ENCODE measurements at regions not wholly inside any gene's neighbourhood (a gene's known extent, or its start where the extent isn't known, plus 50 kb on each side); places are given as distances from the start of the nearest gene placed in this dataset.

DNA sequence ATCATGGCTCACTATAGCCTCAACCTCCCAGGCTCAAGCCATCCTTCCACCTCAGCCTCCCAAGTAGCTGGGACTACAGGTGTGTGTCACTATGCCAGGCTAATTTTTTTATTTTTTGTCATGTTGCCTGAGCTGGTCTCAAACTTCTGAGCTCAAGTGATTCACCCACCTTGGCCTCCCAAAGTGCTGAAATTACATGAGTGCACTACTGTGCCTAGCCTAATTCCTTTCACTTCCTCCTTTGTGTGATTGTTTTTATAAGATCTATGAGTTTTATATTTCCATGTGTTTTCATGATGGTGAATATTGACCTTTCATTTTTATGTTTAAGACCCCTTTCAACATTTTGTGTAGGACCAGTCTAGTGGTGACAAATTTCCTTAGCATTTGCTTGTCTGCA is 55.2 kb upstream of the IL12B start:
- no peak for DNase-seq (ENCODE audit: low read depth in 4 of 4, low spot score in 3 of 4)

DNA sequence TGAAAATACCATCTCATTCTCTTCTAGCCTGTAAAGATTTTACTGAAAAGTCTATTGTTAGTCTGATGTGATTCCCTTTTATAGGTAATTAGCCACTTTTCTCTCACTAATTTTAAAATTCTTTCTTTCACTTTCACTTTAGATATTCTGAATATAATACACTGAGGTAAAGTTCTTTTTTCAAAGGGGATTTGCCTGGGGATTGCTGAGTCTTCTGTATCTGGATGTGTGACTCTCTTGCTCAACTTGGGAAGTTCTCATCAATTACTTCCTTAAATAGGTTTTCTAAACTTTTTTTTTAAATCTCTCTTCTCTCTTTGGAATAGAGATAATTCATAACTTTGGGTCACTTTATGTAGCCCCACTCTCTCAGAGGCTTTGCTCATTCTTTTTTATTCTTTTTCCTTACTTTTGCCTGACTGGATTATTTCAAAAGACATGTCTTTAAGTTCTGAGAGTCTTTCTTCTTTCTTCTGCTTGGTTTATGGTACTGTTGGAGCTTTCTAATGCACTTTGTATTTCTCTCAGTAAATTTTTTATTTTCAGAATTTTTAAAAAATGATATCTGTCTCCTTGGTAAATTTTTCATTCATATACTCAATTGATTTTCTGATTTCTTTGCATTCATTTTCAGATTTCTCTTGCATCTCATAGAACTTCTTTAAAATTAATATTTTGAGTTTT is 55.9 kb upstream of the IL12B start:
- DNase-seq (ENCODE audit: low read depth in 4 of 4, low spot score in 3 of 4), result no peak

DNA sequence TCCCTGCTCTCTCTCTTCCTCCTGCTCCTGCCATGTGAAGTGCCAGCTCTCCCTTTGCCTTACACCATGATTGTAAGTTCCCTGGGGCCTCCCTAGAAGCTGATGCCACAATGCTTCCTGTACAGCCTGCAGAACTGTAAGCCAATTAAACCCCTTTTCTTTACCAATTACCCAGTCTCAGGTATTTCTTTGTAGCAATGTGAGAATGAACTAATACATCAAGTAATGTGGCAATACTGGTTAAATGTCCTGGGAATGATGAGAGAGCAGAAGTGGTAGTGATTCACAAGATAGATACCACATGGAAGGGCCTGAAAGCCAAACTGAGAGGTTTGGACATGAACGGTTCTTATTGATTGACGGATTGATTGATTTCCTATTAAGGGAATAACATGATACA is 62.6 kb upstream of the IL12B start:
- DNase-seq (ENCODE audit: low read depth in 4 of 4, low spot score in 3 of 4), result no peak

- DNase-seq (ENCODE audit: low read depth in 4 of 4, low spot score in 3 of 4), result no peak
These were observed 63.6 kb upstream of the IL12B start for GRCh38 chr5:159393854-159394274.

GRCh38 chr5:159395202-159395601 is 64.9 kb upstream of the IL12B start:
- DNase-seq (ENCODE audit: low read depth in 4 of 4, low spot score in 3 of 4), result no peak

DNA sequence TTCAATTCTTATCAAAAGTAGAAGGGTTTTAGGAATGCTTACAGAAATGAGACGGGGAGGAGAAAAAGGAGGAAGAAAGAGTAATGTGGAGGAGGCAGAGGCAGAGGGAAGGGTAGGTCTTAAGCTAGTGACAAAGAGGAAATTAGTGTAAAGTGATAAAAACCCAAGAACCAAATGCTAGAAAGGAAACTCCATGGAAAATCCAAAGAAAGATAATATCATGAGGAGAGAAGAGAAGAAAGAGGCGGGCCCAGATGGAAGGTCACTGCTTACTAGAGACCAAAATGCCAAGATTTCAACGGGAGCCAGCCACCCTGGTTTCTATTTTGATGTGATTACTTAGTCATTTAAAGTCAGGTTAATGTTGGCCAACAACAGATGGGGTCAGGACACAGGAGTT is 68.6 kb upstream of the IL12B start:
- DNase-seq (ENCODE audit: low read depth in 4 of 4, low spot score in 3 of 4), result no peak

- no peak for DNase-seq (ENCODE audit: low read depth in 4 of 4, low spot score in 3 of 4)
These were observed 70.2 kb upstream of the IL12B start for GRCh38 chr5:159400476-159400875.

DNA sequence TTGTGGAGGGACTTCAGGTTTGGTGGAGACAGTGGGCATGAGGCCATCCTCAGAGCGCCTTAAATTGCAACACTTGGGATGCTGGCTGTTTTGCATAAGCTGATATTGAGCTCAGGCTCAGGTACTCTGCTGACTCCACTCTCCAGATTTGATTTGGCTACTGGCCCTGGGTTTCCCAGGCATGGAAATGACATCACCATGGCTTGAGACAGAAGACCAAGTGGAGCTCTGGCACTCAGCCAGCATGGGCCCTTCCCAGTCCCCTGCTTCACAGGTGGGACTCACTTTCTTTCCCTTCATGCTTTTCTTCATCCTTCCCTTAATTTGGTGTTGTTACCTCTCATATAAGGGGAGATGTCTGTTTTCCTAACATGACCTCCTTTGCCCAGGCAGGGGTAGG is 72.0 kb upstream of the IL12B start:
- DNase-seq (ENCODE audit: low read depth in 4 of 4, low spot score in 3 of 4), result no peak

DNA sequence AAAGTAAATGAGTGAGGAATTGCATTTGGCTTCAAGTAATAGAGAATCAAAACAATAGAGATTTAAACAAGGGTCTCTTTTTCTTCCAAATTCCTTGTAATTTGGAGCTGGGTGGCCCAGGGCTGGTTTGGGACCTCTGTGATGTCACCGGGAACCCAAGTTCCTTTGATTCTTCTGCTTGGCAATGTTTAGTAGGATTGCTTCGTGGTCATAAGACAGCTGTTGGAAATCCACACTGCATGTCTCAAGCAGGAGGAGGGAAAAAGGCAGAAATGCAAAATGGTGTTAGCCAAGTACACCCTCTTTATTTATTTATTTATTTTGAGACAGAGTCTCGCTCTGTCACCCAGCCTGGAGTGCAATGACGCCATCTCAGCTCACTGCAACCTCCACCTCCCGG is 72.6 kb upstream of the IL12B start:
- no peak for DNase-seq (ENCODE audit: low read depth in 4 of 4, low spot score in 3 of 4)

DNA sequence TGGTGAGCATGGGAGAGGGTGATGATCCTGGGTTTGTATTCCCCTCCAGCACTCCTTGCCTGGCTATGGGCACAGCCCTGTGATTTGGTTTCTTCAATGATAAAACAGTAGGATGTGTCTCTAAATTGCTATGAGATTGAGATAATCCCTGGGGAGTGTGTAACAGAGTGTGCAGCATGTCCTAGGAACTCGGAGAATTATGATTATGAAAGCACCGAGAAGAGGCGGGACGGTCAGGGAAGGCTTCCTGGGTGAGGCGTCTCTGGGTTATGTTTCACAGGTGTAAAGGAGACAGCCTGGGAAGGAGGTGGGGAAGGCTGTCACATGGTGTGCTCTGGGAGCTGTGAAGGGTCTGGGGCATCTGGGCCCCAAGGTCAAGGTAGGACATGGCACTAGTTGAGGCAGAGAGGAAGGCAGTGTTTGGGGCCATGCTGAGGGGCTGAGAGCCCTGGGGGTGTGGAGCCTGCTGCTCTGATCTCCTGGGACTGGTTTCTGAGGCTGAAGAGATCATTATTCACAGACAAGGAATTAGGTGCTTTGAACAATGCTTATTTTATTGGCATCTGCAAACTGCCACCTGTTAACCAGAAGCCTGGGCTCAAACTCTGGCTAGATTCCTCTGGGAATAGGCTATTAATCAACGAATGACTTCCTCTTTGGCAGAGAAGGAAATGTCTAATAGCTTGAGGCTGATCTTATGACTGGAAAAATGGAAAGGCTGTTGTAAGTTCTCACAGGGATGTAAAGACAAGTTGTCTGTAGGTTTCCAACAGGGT is 73.8 kb upstream of the IL12B start:
- no peak for DNase-seq (ENCODE audit: low read depth in 4 of 4, low spot score in 3 of 4)

DNA sequence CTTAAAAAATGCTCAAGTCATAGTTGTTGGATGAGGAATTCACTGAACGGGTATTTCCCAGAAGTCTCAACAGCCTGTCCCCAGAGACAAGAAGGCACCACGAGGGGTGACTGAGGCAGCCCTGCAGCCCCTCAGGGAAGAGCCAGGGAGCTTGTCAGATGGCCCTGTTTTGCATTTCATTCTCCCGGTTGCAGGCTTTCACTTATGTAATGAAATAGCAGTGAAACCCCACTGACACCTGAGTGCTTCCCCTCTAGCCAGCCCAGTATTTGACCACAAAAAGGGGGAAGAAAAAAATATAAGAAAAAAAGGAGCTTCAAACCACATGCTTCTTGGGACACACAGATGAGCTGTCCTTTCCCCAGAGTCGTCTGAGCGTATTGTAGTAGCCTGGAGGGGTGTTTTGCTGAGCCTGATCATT is 75.3 kb upstream of the IL12B start:
- no peak for DNase-seq (ENCODE audit: low read depth in 4 of 4, low spot score in 3 of 4)

GRCh38 chr5:159406571-159406970 is 76.3 kb upstream of the IL12B start:
- no peak for DNase-seq (ENCODE audit: low read depth in 4 of 4, low spot score in 3 of 4)

- no peak for DNase-seq (ENCODE audit: low read depth in 4 of 4, low spot score in 3 of 4)
These were observed 79.5 kb upstream of the IL12B start for GRCh38 chr5:159409801-159410200.

DNA sequence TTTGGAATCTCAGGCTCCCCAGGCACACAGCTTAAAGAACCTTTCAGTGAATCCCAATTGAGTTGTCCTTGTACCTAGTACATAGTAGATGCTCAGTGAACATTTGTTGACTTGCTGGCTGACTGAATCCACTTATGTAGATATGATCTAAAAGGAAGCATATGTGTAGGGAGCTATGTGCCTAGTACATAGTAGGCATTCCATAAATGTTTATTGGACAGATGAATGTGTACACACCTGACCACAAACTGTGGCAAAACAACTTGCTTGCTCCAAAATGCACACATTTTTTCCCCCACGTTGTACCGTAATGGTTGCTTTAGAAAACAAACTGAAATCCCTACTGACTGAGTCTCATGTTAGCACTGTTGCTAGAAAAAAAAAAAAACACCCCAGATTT is 80.2 kb upstream of the IL12B start:
- DNase-seq (ENCODE audit: low read depth in 4 of 4, low spot score in 3 of 4), result no peak

- no peak for DNase-seq (ENCODE audit: low read depth in 4 of 4, low spot score in 3 of 4)
These were observed 80.8 kb upstream of the IL12B start for GRCh38 chr5:159411115-159411514.

GRCh38 chr5:159412284-159413046 is 82.2 kb upstream of the IL12B start:
- no peak for DNase-seq (ENCODE audit: low read depth in 4 of 4, low spot score in 3 of 4)

GRCh38 chr5:159414021-159414420 is 83.7 kb upstream of the IL12B start:
- DNase-seq (ENCODE audit: low read depth in 4 of 4, low spot score in 3 of 4), result no peak

- DNase-seq (ENCODE audit: low read depth in 4 of 4, low spot score in 3 of 4), result no peak
These were observed 85.1 kb upstream of the IL12B start for GRCh38 chr5:159415301-159415937.

DNA sequence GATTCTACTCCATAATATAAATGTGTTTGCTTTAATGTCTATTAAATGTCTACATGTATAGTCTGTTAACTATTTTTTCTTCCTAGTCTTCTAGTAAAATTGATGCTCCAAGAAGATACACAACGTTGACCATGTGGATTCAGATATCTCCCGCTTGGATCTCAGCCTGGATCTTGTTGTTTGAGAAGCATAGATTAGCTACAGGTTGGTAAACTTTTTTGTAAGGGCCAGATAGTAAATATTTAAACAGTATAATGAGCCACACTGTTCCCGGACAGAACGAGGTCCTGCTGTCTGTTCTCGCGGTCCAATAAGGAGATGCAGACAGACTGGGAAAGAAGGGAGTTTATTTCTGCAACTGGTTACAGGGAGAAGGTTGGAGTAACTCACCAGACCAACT is 86.2 kb upstream of the IL12B start:
- DNase-seq (ENCODE audit: low read depth in 4 of 4, low spot score in 3 of 4), result no peak

GRCh38 chr5:159417170-159417569 is 86.9 kb upstream of the IL12B start:
- DNase-seq (ENCODE audit: low read depth in 4 of 4, low spot score in 3 of 4), result no peak

DNA sequence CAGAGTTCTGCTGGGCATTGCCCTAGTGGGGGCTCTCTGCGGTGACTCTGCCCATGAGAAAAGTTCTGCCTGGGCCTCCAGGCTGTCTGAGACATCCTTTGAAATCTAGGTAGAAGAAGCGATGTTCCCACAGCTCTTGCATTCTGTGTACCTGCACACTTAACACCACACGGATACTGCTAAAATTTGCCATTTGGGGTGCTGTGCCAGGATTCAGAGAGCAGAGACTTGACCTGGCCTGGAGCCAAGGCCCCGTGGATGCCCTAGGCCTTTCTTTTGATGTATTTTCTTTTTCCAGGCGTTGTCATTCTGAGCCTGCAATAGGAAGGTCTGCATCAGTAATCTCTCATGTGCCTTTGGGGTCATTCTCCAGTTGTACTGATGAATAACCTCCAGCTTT is 89.3 kb upstream of the IL12B start:
- DNase-seq (ENCODE audit: low read depth in 4 of 4, low spot score in 3 of 4), result no peak
